SK-N-MC (cell line): ENCODE measurements at regions not wholly inside any gene's neighbourhood (a gene's known extent, or its start where the extent isn't known, plus 50 kb on each side); places are given as distances from the start of the nearest gene placed in this dataset.

Source experiments
- EZH2 ChIP-seq: fragments of 200-600 bp; sonication (generic); IDR thresholded peaks from one replicate; pipeline ENCODE4 v1.6.1; 2017; ENCODE audit warnings: antibody characterized with exemption
- POLR2AphosphoS5 ChIP-seq: IDR thresholded peaks from 2 replicates; pipeline ENCODE4 v1.6.1; 2012; ENCODE audit warnings: mild to moderate bottlenecking, low read depth, low read length, borderline replicate concordance

DNA sequence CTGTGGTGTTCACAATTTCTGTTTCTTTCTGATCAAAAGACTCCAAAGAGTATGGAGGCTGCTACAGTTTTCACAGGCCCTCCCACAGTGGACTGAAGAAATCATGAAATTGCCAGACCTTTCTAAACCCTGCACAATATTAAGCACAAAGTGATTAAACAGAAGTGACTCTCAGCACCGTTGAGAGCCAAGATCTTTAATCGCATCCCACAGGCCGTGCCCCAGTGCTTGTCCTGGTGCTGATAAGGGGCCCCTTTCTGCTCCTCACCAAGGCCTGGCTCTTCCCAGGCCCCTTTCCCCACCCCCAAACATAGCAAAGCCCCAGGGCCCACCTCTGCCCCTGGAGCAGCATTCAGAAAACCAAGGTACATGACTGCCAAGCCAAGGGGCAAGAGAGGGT is 57.4 kb upstream of the BMAL1 start:
- TF ChIP-seq EZH2, result no peak
- no peak for TF ChIP-seq POLR2AphosphoS5
